ENCODE measurements at regions not wholly inside any gene's neighbourhood (a gene's known extent, or its start where the extent isn't known, plus 50 kb on each side); places are given as distances from the start of the nearest gene placed in this dataset.
"Not testable (repeated sequence)": the region's sequence is repeated elsewhere in the genome, so short reads cannot be mapped to it uniquely, and the experiment has no call there.

GRCh38 chr4:131352371-131352770 is 1796.7 kb upstream of the PCDH10 start:
- not testable (repeated sequence) for H4K91ac ChIP-seq (ENCODE audit: low read depth, low read length, poor library complexity); H3K27ac ChIP-seq (replicated peaks; ENCODE audit: low read length); H3K27me3 ChIP-seq (ENCODE audit: control insufficient read depth in 3 of 3, insufficient read depth in 3 of 3, low read depth in 1 of 3, low read length in 3 of 3); H3K4me1 ChIP-seq (ENCODE audit: control insufficient read depth in 2 of 2, insufficient read depth in 1 of 2, low read depth in 1 of 2, low read length in 2 of 2); DNase-seq (ENCODE audit: low spot score); H3K36me3 ChIP-seq (replicated peaks in 1 of 2; ENCODE audit: control insufficient read depth in 2 of 2, insufficient read depth in 2 of 2, low read length in 2 of 2); H2BK15ac ChIP-seq (ENCODE audit: low read length); H2BK12ac ChIP-seq (ENCODE audit: low read length); H3K79me1 ChIP-seq (ENCODE audit: low read depth, low read length); H2BK5ac ChIP-seq (ENCODE audit: low read length); H3K4me3 ChIP-seq (ENCODE audit: low read length in 2 of 2); H3K9me3 ChIP-seq (replicated peaks in 1 of 2; ENCODE audit: control insufficient read depth in 2 of 2, insufficient read depth in 1 of 2, low read depth in 1 of 2, low read length in 2 of 2); H3K23ac ChIP-seq (ENCODE audit: low read depth, low read length, poor library complexity); H3K4me2 ChIP-seq (ENCODE audit: insufficient read depth, low read length, poor library complexity, severe bottlenecking); H3K18ac ChIP-seq (ENCODE audit: low read length); H2BK120ac ChIP-seq (ENCODE audit: low read depth, low read length); H3K9ac ChIP-seq (ENCODE audit: low read depth, low read length, poor library complexity); H3K14ac ChIP-seq (ENCODE audit: low read length); H2AFZ ChIP-seq (ENCODE audit: low read length); H3K4ac ChIP-seq (ENCODE audit: low read length); H4K8ac ChIP-seq (ENCODE audit: low read depth, low read length); H2AK5ac ChIP-seq (ENCODE audit: low read depth, low read length)
- no CpG with 5 or more reads among the region's 19 CpGs for WGBS, 2 donors (ENCODE audit: extremely low coverage in 2 of 2, insufficient read length in 2 of 2, insufficient replicate concordance in 1 of 2)

- Histone ChIP-seq H3K4me2 (ENCODE audit: insufficient read depth, low read length, poor library complexity, severe bottlenecking) (no peak overlapping the region), H3K4me1 (ENCODE audit: control insufficient read depth in 2 of 2, insufficient read depth in 1 of 2, low read depth in 1 of 2, low read length in 2 of 2) (no peaks in the 10 kb centered on the region), H3K27ac (replicated peaks; ENCODE audit: low read length) (no peak overlapping the region), H3K9me3 (replicated peaks in 1 of 2; ENCODE audit: control insufficient read depth in 2 of 2, insufficient read depth in 1 of 2, low read depth in 1 of 2, low read length in 2 of 2) (no peaks in the 10 kb centered on the region), H3K4me3 (ENCODE audit: low read length in 2 of 2) (no peak overlapping the region), H4K91ac (ENCODE audit: low read depth, low read length, poor library complexity) (no peak overlapping the region), H2AFZ (ENCODE audit: low read length) (no peak overlapping the region), H3K18ac (ENCODE audit: low read length) (no peak overlapping the region), H3K27me3 (ENCODE audit: control insufficient read depth in 3 of 3, insufficient read depth in 3 of 3, low read depth in 1 of 3, low read length in 3 of 3) (no peaks in the 10 kb centered on the region), H3K36me3 (replicated peaks in 1 of 2; ENCODE audit: control insufficient read depth in 2 of 2, insufficient read depth in 2 of 2, low read length in 2 of 2) (no peaks in the 10 kb centered on the region), H3K4ac (ENCODE audit: low read length) (no peak overlapping the region), H2AK5ac (ENCODE audit: low read depth, low read length) (no peak overlapping the region), H3K79me1 (ENCODE audit: low read depth, low read length) (no peaks in the 10 kb centered on the region), H3K14ac (ENCODE audit: low read length) (no peak overlapping the region), H3K9ac (ENCODE audit: low read depth, low read length, poor library complexity) (no peak overlapping the region), H3K23ac (ENCODE audit: low read depth, low read length, poor library complexity) (no peak overlapping the region), H2BK120ac (ENCODE audit: low read depth, low read length) (no peak overlapping the region), H2BK5ac (ENCODE audit: low read length) (no peak overlapping the region), H4K8ac (ENCODE audit: low read depth, low read length) (no peak overlapping the region), H2BK12ac (ENCODE audit: low read length) (no peak overlapping the region), H2BK15ac (ENCODE audit: low read length) (no peak overlapping the region)
- no CpG with 5 or more reads among the region's 3 CpGs for WGBS, 2 donors (ENCODE audit: extremely low coverage in 2 of 2, insufficient read length in 2 of 2, insufficient replicate concordance in 1 of 2)
- no peak for DNase-seq (ENCODE audit: low spot score)
Observed at GRCh38 chr4:131366714-131367113, 1782.4 kb upstream of the PCDH10 start.

- Histone ChIP-seq H3K27me3 (ENCODE audit: control insufficient read depth in 3 of 3, insufficient read depth in 3 of 3, low read depth in 1 of 3, low read length in 3 of 3) (no peaks in the 10 kb centered on the region), H2BK15ac (ENCODE audit: low read length) (no peak overlapping the region), H3K9me3 (replicated peaks in 1 of 2; ENCODE audit: control insufficient read depth in 2 of 2, insufficient read depth in 1 of 2, low read depth in 1 of 2, low read length in 2 of 2) (no peaks in the 10 kb centered on the region), H3K18ac (ENCODE audit: low read length) (no peak overlapping the region), H3K27ac (replicated peaks; ENCODE audit: low read length) (no peak overlapping the region), H3K36me3 (replicated peaks in 1 of 2; ENCODE audit: control insufficient read depth in 2 of 2, insufficient read depth in 2 of 2, low read length in 2 of 2) (no peaks in the 10 kb centered on the region), H3K9ac (ENCODE audit: low read depth, low read length, poor library complexity) (no peak overlapping the region), H3K23ac (ENCODE audit: low read depth, low read length, poor library complexity) (no peak overlapping the region), H3K4ac (ENCODE audit: low read length) (no peak overlapping the region), H3K4me2 (ENCODE audit: insufficient read depth, low read length, poor library complexity, severe bottlenecking) (no peak overlapping the region), H2BK120ac (ENCODE audit: low read depth, low read length) (no peak overlapping the region), H2BK12ac (ENCODE audit: low read length) (no peak overlapping the region), H2BK5ac (ENCODE audit: low read length) (no peak overlapping the region), H3K4me1 (ENCODE audit: control insufficient read depth in 2 of 2, insufficient read depth in 1 of 2, low read depth in 1 of 2, low read length in 2 of 2) (no peaks in the 10 kb centered on the region), H3K4me3 (ENCODE audit: low read length in 2 of 2) (no peak overlapping the region), H3K79me1 (ENCODE audit: low read depth, low read length) (no peaks in the 10 kb centered on the region), H4K8ac (ENCODE audit: low read depth, low read length) (no peak overlapping the region), H2AK5ac (ENCODE audit: low read depth, low read length) (no peak overlapping the region), H4K91ac (ENCODE audit: low read depth, low read length, poor library complexity) (no peak overlapping the region), H2AFZ (ENCODE audit: low read length) (no peak overlapping the region), H3K14ac (ENCODE audit: low read length) (no peak overlapping the region)
- WGBS, 2 donors (ENCODE audit: extremely low coverage in 2 of 2, insufficient read length in 2 of 2, insufficient replicate concordance in 1 of 2): no CpG with 5 or more reads among the region's 2 CpGs
- DNase-seq (ENCODE audit: low spot score): no peak
Observed at GRCh38 chr4:131367441-131367840, 1781.7 kb upstream of the PCDH10 start.

GRCh38 chr4:131370846-131371245 is 1778.2 kb upstream of the PCDH10 start:
- Histone ChIP-seq H3K23ac (ENCODE audit: low read depth, low read length, poor library complexity) (no peak overlapping the region), H2AK5ac (ENCODE audit: low read depth, low read length) (no peak overlapping the region), H3K27me3 (ENCODE audit: control insufficient read depth in 3 of 3, insufficient read depth in 3 of 3, low read depth in 1 of 3, low read length in 3 of 3) (no peaks in the 10 kb centered on the region), H3K36me3 (replicated peaks in 1 of 2; ENCODE audit: control insufficient read depth in 2 of 2, insufficient read depth in 2 of 2, low read length in 2 of 2) (no peaks in the 10 kb centered on the region), H2BK5ac (ENCODE audit: low read length) (no peak overlapping the region), H3K14ac (ENCODE audit: low read length) (no peak overlapping the region), H3K4me3 (ENCODE audit: low read length in 2 of 2) (no peak overlapping the region), H2AFZ (ENCODE audit: low read length) (no peak overlapping the region), H3K9me3 (replicated peaks in 1 of 2; ENCODE audit: control insufficient read depth in 2 of 2, insufficient read depth in 1 of 2, low read depth in 1 of 2, low read length in 2 of 2) (no peaks in the 10 kb centered on the region), H2BK12ac (ENCODE audit: low read length) (no peak overlapping the region), H3K9ac (ENCODE audit: low read depth, low read length, poor library complexity) (no peak overlapping the region), H3K4me1 (ENCODE audit: control insufficient read depth in 2 of 2, insufficient read depth in 1 of 2, low read depth in 1 of 2, low read length in 2 of 2) (no peaks in the 10 kb centered on the region), H2BK120ac (ENCODE audit: low read depth, low read length) (no peak overlapping the region), H3K27ac (replicated peaks; ENCODE audit: low read length) (no peak overlapping the region), H2BK15ac (ENCODE audit: low read length) (no peak overlapping the region), H4K91ac (ENCODE audit: low read depth, low read length, poor library complexity) (no peak overlapping the region), H3K4ac (ENCODE audit: low read length) (no peak overlapping the region), H3K79me1 (ENCODE audit: low read depth, low read length) (no peaks in the 10 kb centered on the region), H3K4me2 (ENCODE audit: insufficient read depth, low read length, poor library complexity, severe bottlenecking) (no peak overlapping the region), H4K8ac (ENCODE audit: low read depth, low read length) (no peak overlapping the region), H3K18ac (ENCODE audit: low read length) (no peak overlapping the region)
- no peak for DNase-seq (ENCODE audit: low spot score)

Data from neuronal stem cell (in vitro differentiated cells).